Subcutaneous abdominal adipose tissue (tissue), 5 donors: ENCODE measurements at regions not wholly inside any gene's neighbourhood (a gene's known extent, or its start where the extent isn't known, plus 50 kb on each side); places are given as distances from the start of the nearest gene placed in this dataset.

ENCODE experiments used
- H3K27ac ChIP-seq: one replicate; pipeline ENCODE4 v1.7.0; 2013; ENCODE audit warnings: low read depth, mild to moderate bottlenecking, inconsistent platforms, low read length, moderate library complexity
- H3K27me3 ChIP-seq, 5 donors: one replicate each; pipeline ENCODE4 v1.7.0; 2013; ENCODE audit warnings: low read length in 5 of 5, inconsistent platforms in 1 of 5; ENCODE audit not compliant: control insufficient read depth in 5 of 5, insufficient read depth in 4 of 5
- H3K36me3 ChIP-seq, 5 donors: one replicate each; pipeline ENCODE4 v1.7.0; 2013; ENCODE audit warnings: low read length in 5 of 5; ENCODE audit not compliant: control insufficient read depth in 5 of 5, insufficient read depth in 5 of 5
- H3K4me1 ChIP-seq, 5 donors: one replicate each; pipeline ENCODE4 v1.7.0; 2013; ENCODE audit warnings: low read length in 5 of 5, mild to moderate bottlenecking in 3 of 5, moderate library complexity in 1 of 5; ENCODE audit not compliant: control insufficient read depth in 5 of 5, insufficient read depth in 5 of 5
- H3K4me3 ChIP-seq, 5 donors: one replicate each; pipeline ENCODE4 v1.7.0; 2013; ENCODE audit warnings: low read length in 5 of 5, low read depth in 1 of 5
- H3K9ac ChIP-seq, 5 donors: one replicate each; pipeline ENCODE4 v1.7.0; 2013; ENCODE audit warnings: low read length in 5 of 5, mild to moderate bottlenecking in 4 of 5, moderate library complexity in 3 of 5
- H3K9me3 ChIP-seq, 5 donors: one replicate each; pipeline ENCODE4 v1.7.0; 2013; ENCODE audit warnings: low read length in 5 of 5; ENCODE audit not compliant: control insufficient read depth in 5 of 5
- donor health status: healthy.
- donor health status: healthy.
- donor health status: healthy.
- donor health status: healthy.
- donor health status: healthy.

- Histone ChIP-seq H3K27ac (no peak overlapping the region), H3K4me1 (peaks cover 2 to 32% (median 15%) of the 10 kb centered on the region in 5 donors), H3K36me3 (no peaks in the 10 kb centered on the region), H3K9ac (no peak overlapping the region), H3K27me3 (no peaks in the 10 kb centered on the region), H3K9me3 (peaks cover 0 to 3% (median 0%) of the 10 kb centered on the region in 5 donors), H3K4me3 (no peak overlapping the region)
Observed at GRCh38 chr3:73808862-73809509, 184.2 kb upstream of the PDZRN3 start.

GRCh38 chr3:73805435-73805834, 180.7 kb upstream of the PDZRN3 start:
- Histone ChIP-seq H3K36me3 (no peaks in the 10 kb centered on the region), H3K4me3 (no peak overlapping the region), H3K27me3 (no peaks in the 10 kb centered on the region), H3K9me3 (peaks cover 0 to 4% (median 0%) of the 10 kb centered on the region in 5 donors), H3K9ac (peak overlapping the region in 1 of 5 donors; percentile 46), H3K27ac (peak overlapping the region; percentile 46), H3K4me1 (peaks cover 0 to 30% (median 8%) of the 10 kb centered on the region in 5 donors)

GRCh38 chr3:73804204-73804603, 179.5 kb upstream of the PDZRN3 start:
- H3K27me3 ChIP-seq = no peaks in the 10 kb centered on the region
- no peak overlapping the region for H3K27ac ChIP-seq
- no peak overlapping the region for H3K9ac ChIP-seq
- H3K4me1 ChIP-seq = peaks cover 0 to 30% (median 8%) of the 10 kb centered on the region in 5 donors
- H3K36me3 ChIP-seq = no peaks in the 10 kb centered on the region
- H3K9me3 ChIP-seq = peaks cover 0 to 4% (median 0%) of the 10 kb centered on the region in 5 donors
- no peak overlapping the region for H3K4me3 ChIP-seq

GRCh38 chr3:73801444-73801843, 176.7 kb upstream of the PDZRN3 start:
- no peaks in the 10 kb centered on the region for H3K27me3 ChIP-seq
- H3K36me3 ChIP-seq = no peaks in the 10 kb centered on the region
- peaks cover 0 to 19% (median 2%) of the 10 kb centered on the region in 5 donors for H3K4me1 ChIP-seq
- peaks cover 0 to 4% (median 0%) of the 10 kb centered on the region in 5 donors for H3K9me3 ChIP-seq
- no peak overlapping the region for H3K4me3 ChIP-seq
- H3K9ac ChIP-seq = no peak overlapping the region
- no peak overlapping the region for H3K27ac ChIP-seq

- Histone ChIP-seq H3K4me3 (no peak overlapping the region), H3K9me3 (no peaks in the 10 kb centered on the region), H3K27ac (no peak overlapping the region), H3K4me1 (no peaks in the 10 kb centered on the region), H3K36me3 (no peaks in the 10 kb centered on the region), H3K27me3 (no peaks in the 10 kb centered on the region), H3K9ac (no peak overlapping the region)
Observed at GRCh38 chr3:73797311-73797710, 172.6 kb upstream of the PDZRN3 start.

- Histone ChIP-seq H3K9me3 (no peaks in the 10 kb centered on the region), H3K36me3 (no peaks in the 10 kb centered on the region), H3K4me1 (no peaks in the 10 kb centered on the region), H3K27ac (no peak overlapping the region), H3K9ac (no peak overlapping the region), H3K4me3 (no peak overlapping the region), H3K27me3 (no peaks in the 10 kb centered on the region)
Observed at GRCh38 chr3:73796382-73796781, 171.6 kb upstream of the PDZRN3 start.

GRCh38 chr3:73791356-73791755, 166.6 kb upstream of the PDZRN3 start:
- H3K27ac ChIP-seq = no peak overlapping the region
- no peak overlapping the region for H3K4me3 ChIP-seq
- H3K9ac ChIP-seq = no peak overlapping the region
- H3K4me1 ChIP-seq = no peaks in the 10 kb centered on the region
- no peaks in the 10 kb centered on the region for H3K9me3 ChIP-seq
- H3K27me3 ChIP-seq = no peaks in the 10 kb centered on the region
- H3K36me3 ChIP-seq = no peaks in the 10 kb centered on the region

- Histone ChIP-seq H3K36me3 (no peaks in the 10 kb centered on the region), H3K9ac (no peak overlapping the region), H3K4me1 (no peaks in the 10 kb centered on the region)
Observed at GRCh38 chr3:73789825-73790444, 165.2 kb upstream of the PDZRN3 start.

GRCh38 chr3:73787620-73788019, 162.9 kb upstream of the PDZRN3 start:
- H3K4me3 ChIP-seq = no peak overlapping the region
- no peak overlapping the region for H3K9ac ChIP-seq
- no peak overlapping the region for H3K27ac ChIP-seq
- no peaks in the 10 kb centered on the region for H3K9me3 ChIP-seq
- H3K36me3 ChIP-seq = no peaks in the 10 kb centered on the region
- no peaks in the 10 kb centered on the region for H3K27me3 ChIP-seq
- no peaks in the 10 kb centered on the region for H3K4me1 ChIP-seq

More at GRCh38 chr3:73789825-73790444, 165.2 kb upstream of the PDZRN3 start:
- Histone ChIP-seq H3K27ac (no peak overlapping the region), H3K4me3 (no peak overlapping the region), H3K9me3 (no peaks in the 10 kb centered on the region), H3K27me3 (no peaks in the 10 kb centered on the region)

GRCh38 chr3:73786998-73787397, 162.3 kb upstream of the PDZRN3 start:
- H3K27ac ChIP-seq = no peak overlapping the region
- H3K9me3 ChIP-seq = no peaks in the 10 kb centered on the region
- no peak overlapping the region for H3K4me3 ChIP-seq
- no peaks in the 10 kb centered on the region for H3K36me3 ChIP-seq
- H3K27me3 ChIP-seq = no peaks in the 10 kb centered on the region
- H3K4me1 ChIP-seq = no peaks in the 10 kb centered on the region
- no peak overlapping the region for H3K9ac ChIP-seq
